HG03175 (cell line): ENCODE measurements at regions not wholly inside any gene's neighbourhood (a gene's known extent, or its start where the extent isn't known, plus 50 kb on each side); places are given as distances from the start of the nearest gene placed in this dataset.
A peak's percentile ranks its signal among the peaks of the same experiment; 100 is the strongest.
"Not testable (repeated sequence)": the region's sequence is repeated elsewhere in the genome, so short reads cannot be mapped to it uniquely, and the experiment has no call there.

ENCODE experiments used
- ATAC-seq: cut with Tn5 transposase; IDR thresholded peaks from one replicate; pipeline ENCODE4 v1.9.1; 2021; ENCODE audit warnings: mild to moderate bottlenecking, moderate library complexity; ENCODE audit not compliant: unreplicated experiment

- ATAC-seq: no peak
Measured at GRCh38 chr2:212913640-212914306, 237.6 kb downstream of the IKZF2 start.

DNA sequence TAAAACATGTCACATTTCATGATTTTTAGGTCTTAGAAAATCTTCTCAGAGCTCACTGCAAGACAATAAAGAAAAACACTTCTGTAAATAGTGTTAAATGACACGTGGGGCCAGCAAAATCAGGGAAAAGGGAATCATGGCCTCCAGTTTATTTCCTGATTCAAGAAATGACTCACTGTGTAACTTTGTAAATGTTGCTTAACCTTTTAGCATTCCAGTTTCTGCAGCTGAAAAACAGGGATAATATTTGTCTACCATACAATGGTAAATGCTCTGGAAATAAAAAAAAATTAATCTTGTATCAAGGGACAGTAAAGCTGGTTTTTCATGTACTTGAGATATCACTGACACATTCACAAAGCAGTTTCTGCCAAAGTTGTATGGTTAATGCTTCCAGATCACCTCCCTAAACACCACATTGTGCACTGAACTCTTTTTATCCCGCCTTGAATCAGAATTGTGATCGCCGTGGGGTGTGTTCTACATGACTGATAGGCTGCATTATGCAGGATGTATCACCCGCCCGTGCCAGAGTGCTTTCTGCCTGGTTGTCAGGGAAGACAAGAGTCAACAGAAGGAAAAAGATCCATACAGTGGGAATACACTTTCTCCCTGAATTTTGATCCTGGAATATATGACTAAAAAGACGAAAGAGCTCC lies 238.8 kb downstream of the IKZF2 start:
- ATAC-seq: no peak

GRCh38 chr2:212911011-212911410 lies 240.4 kb downstream of the IKZF2 start:
- peak; percentile 42 for ATAC-seq

- no peak for ATAC-seq
Measured at GRCh38 chr2:212908682-212909435, 242.6 kb downstream of the IKZF2 start.

DNA sequence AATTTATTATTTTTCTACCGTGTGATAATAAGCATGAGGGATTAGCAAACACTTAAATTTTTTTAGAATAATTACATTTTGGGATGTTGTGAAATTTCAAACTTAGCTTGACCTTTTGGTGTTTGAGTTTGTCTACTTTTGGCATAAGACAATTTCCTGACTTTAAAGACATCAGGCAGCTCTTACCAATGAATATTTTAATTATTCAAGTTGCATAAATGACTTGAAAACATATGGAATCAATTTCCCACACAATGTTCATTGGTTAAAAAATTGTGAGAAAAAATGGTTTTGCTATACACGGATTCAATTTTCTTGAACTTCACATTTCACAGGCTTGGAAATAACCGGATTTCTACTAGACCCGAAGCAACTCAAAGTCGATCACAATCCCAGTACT lies 243.4 kb downstream of the IKZF2 start:
- no peak for ATAC-seq

GRCh38 chr2:212906620-212907019 lies 244.8 kb downstream of the IKZF2 start:
- ATAC-seq: no peak

DNA sequence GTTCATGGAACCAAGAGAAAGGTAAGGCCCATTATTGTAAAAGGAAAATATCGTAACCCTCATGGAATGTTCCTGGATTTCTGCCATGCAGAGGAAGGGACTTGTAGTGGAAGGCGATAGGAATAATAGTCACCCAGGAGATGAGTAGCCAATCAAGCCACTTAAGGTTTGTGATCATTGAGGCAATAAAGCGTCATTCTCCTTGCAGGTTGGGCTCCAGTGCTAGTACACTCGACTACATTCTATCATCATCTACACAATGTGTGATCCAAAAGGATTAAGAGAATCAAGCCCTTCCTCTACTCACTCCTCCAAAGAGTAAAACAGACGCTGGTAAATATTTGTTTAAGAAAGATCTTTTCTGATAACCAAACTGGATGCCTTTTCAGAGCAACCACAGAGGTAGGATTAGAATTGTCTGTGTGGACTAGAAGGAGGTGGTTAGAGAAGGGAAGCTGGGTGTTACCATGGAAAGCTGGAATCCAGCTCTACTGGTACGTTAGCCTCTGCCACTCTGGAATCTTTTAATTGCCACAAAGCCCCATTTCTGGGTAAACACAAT lies 245.7 kb downstream of the IKZF2 start:
- ATAC-seq: no peak

- no peak for ATAC-seq
Measured at GRCh38 chr2:212904646-212905045, 246.8 kb downstream of the IKZF2 start.

GRCh38 chr2:212903413-212903812 lies 248.0 kb downstream of the IKZF2 start:
- ATAC-seq: no peak

- no peak for ATAC-seq
Measured at GRCh38 chr2:212902421-212902820, 249.0 kb downstream of the IKZF2 start.

GRCh38 chr2:212901604-212902275 lies 249.7 kb downstream of the IKZF2 start:
- ATAC-seq: peak; percentile 76

- ATAC-seq: no peak
Measured at GRCh38 chr2:212900715-212901114, 250.7 kb downstream of the IKZF2 start.

DNA sequence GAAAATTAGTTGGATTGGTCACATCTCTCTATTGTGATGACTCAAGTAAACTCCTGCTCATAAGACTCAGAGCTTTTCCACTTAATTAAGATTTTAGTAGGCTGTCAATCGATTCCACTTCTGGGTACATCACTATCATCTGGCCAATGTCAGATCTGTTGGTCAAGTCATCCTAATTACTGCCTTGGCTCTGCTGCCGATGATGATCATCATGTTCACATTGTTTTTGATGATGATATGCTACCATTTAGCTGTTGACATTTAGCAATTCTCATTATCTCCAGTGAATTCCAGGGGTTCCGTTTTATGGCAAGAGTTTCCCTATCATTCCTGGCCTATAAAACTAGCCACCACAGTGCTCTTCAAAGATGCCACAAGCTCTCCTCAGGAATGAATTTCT lies 253.4 kb downstream of the IKZF2 start:
- no peak for ATAC-seq

- ATAC-seq: no peak
Measured at GRCh38 chr2:212897296-212897695, 254.1 kb downstream of the IKZF2 start.

DNA sequence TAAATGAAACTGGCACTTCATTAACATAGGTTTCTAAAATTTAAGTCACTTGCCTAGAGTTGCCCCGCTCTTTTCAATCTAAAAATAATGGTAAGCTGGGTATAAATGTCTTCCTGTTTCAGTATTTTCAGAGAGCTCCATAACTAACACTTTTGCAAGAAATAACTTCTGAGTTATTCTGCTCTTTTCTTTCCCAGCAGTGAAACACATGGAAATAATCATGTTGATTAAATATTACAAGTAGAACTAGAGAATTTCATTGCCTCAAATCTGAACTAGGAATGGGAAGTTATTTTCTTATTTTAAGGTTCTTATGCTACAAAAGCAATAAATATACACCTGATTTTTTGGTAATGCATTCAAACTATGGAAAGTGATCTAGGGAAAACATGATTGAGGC lies 257.4 kb downstream of the IKZF2 start:
- no peak for ATAC-seq

DNA sequence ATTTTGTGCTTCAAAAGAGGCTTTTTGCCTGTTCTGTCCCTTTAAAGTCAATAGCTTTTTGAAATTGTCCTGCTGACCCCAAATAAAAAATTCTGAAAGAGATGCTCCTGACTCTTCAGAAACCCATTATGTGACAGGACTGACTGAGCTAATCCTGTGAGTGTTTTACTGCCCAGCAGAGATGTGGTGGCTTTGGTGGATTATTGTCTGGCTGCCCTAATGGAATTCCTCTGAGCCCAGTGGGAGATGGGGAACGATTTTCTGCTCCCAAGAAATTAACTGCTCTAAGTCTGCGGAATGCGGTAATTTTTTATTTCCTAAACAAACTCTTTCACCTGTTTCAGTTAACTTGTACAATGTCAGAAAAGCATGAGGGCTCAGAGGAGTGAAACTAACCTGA lies 258.2 kb downstream of the IKZF2 start:
- ATAC-seq: no peak

DNA sequence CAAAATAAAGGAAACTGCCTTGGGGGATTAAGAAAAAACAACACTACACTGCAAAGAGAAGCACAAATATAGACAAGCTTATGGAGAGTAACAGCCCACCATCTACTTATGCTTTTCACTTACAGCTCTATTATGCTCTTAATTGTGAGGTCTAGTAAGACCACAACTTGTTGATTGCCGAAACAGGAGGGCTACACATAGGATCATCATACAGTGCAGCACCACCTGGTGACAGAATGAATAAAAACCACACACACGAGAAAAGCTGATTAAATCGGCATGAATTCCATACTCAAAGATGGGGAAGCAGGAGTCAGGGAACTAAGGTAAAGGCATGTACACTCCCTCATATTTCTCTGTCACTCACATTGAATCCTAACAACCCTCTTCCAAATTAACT lies 259.2 kb downstream of the IKZF2 start:
- ATAC-seq: no peak

- ATAC-seq: no peak
Measured at GRCh38 chr2:212891580-212891979, 259.8 kb downstream of the IKZF2 start.

DNA sequence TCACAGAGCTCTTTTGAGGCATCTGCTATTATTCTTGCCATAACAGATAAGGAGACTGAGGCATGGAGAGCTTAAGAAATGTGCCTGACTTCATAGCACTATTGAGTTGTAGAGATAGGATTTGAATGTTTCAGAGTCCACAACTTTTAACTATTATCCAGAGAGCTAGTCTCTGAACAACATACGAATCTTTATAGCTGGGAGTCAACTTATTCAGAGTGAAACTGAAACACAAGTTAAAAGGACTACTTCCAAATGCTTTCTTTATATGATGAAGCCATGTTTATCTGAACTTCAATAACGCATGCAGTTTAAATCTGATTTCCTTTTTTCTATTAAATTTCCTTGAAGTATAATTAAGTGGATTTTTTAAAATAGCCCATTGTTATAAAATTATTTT lies 268.8 kb downstream of the IKZF2 start:
- ATAC-seq: peak; percentile 62

DNA sequence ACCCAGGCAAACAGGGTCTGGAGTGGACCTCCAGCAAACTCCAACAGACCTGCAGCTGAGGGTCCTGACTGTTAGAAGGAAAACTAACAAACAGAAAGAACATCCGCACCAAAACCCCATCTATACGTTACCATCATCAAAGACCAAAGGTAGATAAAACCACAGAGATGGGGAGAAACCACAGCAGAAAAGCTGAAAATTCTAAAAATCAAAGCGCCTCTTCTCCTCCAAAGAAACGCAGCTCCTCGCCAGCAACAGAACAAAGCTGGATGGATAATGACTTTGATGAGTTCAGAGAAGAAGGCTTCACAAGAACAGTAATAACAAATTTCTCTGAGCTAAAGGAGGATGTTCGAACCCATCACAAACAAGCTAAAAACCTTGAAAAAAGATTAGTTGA lies 274.9 kb downstream of the IKZF2 start:
- ATAC-seq: not testable (repeated sequence)

- ATAC-seq: not testable (repeated sequence)
Measured at GRCh38 chr2:212875950-212876349, 275.5 kb downstream of the IKZF2 start.
